ENCODE measurements at regions not wholly inside any gene's neighbourhood (a gene's known extent, or its start where the extent isn't known, plus 50 kb on each side); places are given as distances from the start of the nearest gene placed in this dataset.

DNA sequence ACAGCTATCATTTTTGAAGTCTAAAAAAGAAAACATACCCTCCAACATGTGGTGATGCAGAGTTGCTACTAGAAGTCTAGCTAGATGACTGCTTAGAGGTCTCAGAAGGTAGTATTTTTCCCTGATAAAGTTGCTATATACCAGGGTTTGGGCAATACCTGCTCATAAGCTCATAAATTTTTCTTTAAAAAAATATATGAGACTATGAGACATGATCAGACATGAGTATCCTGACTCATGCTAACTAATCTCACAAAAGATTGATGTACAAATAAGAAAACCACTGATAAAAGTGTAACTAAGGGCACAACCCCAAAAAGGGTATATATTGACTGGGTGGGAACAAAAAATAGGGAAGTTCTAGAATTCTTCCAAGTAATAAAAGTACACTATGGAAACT, 740.9 kb downstream of the METTL15 start:
- TF ChIP-seq REST (IDR thresholded peaks at IDR 0.05; ENCODE audit: insufficient read depth in 1 of 2, low read depth in 2 of 2, low read length in 1 of 2): no peak
- no peak for TF ChIP-seq CTCF (IDR thresholded peaks at IDR 0.05)
- no peak for TF ChIP-seq POLR2AphosphoS5 (IDR thresholded peaks at IDR 0.05; ENCODE audit: low read depth, low read length)
